GM19438 (cell line): ENCODE measurements at regions not wholly inside any gene's neighbourhood (a gene's known extent, or its start where the extent isn't known, plus 50 kb on each side); places are given as distances from the start of the nearest gene placed in this dataset.

Experiments
- ATAC-seq: cut with Tn5 transposase; IDR thresholded peaks from one replicate; pipeline ENCODE4 v1.9.1; 2021; ENCODE audit warnings: low read depth; ENCODE audit not compliant: unreplicated experiment

- ATAC-seq: no peak
Observed at GRCh38 chr2:151197184-151198108, 64.2 kb downstream of the RBM43 start.

- ATAC-seq: no peak
Observed at GRCh38 chr2:151193576-151193975, 68.1 kb downstream of the RBM43 start.

- ATAC-seq: no peak
Observed at GRCh38 chr2:151192681-151193080, 69.0 kb downstream of the RBM43 start.

GRCh38 chr2:151191001-151191400 lies 70.7 kb downstream of the RBM43 start:
- no peak for ATAC-seq

- ATAC-seq: no peak
Observed at GRCh38 chr2:151189125-151189524, 72.5 kb downstream of the RBM43 start.

- ATAC-seq: no peak
Observed at GRCh38 chr2:151186011-151186410, 75.7 kb downstream of the RBM43 start.

GRCh38 chr2:151182899-151183809 lies 78.5 kb downstream of the RBM43 start:
- ATAC-seq: no peak

- no peak for ATAC-seq
Observed at GRCh38 chr2:151182396-151182795, 79.3 kb downstream of the RBM43 start.

- ATAC-seq: no peak
Observed at GRCh38 chr2:151181524-151181923, 80.1 kb downstream of the RBM43 start.

GRCh38 chr2:151180123-151180522 lies 81.5 kb downstream of the RBM43 start:
- no peak for ATAC-seq

GRCh38 chr2:151178207-151178606 lies 83.5 kb downstream of the RBM43 start:
- no peak for ATAC-seq

- ATAC-seq: no peak
Observed at GRCh38 chr2:151177756-151178155, 83.9 kb downstream of the RBM43 start.

- no peak for ATAC-seq
Observed at GRCh38 chr2:151176661-151177060, 85.0 kb downstream of the RBM43 start.

- ATAC-seq: no peak
Observed at GRCh38 chr2:151175864-151176263, 85.8 kb downstream of the RBM43 start.

GRCh38 chr2:151174127-151174526 lies 87.5 kb downstream of the RBM43 start:
- ATAC-seq: no peak

- ATAC-seq: no peak
Observed at GRCh38 chr2:151171186-151171585, 90.5 kb downstream of the RBM43 start.

- ATAC-seq: no peak
Observed at GRCh38 chr2:151166410-151166809, 95.3 kb downstream of the RBM43 start.

- ATAC-seq: no peak
Observed at GRCh38 chr2:151165105-151165684, 96.5 kb downstream of the RBM43 start.

- no peak for ATAC-seq
Observed at GRCh38 chr2:151161821-151162551, 99.7 kb downstream of the RBM43 start.

- ATAC-seq: no peak
Observed at GRCh38 chr2:151159109-151159662, 102.5 kb downstream of the RBM43 start.
